ENCODE measurements at regions not wholly inside any gene's neighbourhood (a gene's known extent, or its start where the extent isn't known, plus 50 kb on each side); places are given as distances from the start of the nearest gene placed in this dataset.

DNA sequence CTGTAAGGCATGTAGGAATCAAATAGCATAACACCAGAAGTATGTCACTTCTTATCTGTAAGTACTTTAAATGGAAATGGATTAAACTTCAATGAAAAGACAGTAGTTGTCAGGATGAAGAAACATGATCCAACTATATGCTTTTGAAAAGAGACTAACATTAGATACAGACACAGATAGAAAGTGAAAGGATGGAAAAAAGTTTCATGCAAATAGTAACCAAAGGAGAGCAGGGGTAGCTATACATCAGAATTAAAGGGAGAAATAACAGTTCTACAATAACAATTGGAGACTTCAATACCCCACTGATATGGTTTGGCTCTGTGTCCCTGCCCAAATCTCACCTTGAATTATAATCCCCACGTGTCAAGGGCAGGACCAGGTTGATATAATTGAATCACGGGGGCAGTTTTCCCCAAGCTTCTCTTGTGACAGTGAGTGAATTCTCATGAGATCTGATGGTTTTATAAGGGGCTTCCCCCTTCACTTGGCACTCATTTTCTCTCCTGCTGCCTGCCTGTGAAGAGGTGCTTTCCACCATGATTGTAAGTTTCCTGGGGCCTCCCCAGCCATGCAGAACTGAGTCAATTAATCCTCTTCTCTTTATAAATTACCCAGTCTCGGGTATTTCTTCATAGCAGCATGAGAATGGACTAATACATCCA is 205.4 kb upstream of the CDH2 start:
- POLR2A ChIA-PET = no interaction called here
- Histone ChIP-seq H3K36me3 (ENCODE audit: control insufficient read depth in 2 of 2, insufficient read depth in 1 of 2, low read length in 2 of 2) (no peaks in the 10 kb centered on the region), H3K4me3 (ENCODE audit: low read depth, low read length) (no peak overlapping the region), H3K9me3 (ENCODE audit: control insufficient read depth, insufficient read depth, low read depth, low read length) (no peaks in the 10 kb centered on the region), H3K27ac (ENCODE audit: extremely low read depth, low read depth, low read length) (no peak overlapping the region), H3K4me1 (ENCODE audit: control insufficient read depth, insufficient read depth, low read length) (no peaks in the 10 kb centered on the region)
- CTCF ChIA-PET = interaction anchor here (0.6 kb wide), 1 partner anchor 273 kb away, joined by 3 read pairs; no protein-coding TSS in a partner anchor
- no peak for TF ChIP-seq ZNF311 (tag by site-specific recombination; IDR thresholded peaks at IDR 0.05; ENCODE audit: borderline replicate concordance)
- TF ChIP-seq OVOL3 (tag by site-specific recombination; IDR thresholded peaks at IDR 0.05) = no peak
- no peak for TF ChIP-seq ZNF223 (tag by site-specific recombination; IDR thresholded peaks at IDR 0.05)
- TF ChIP-seq ZNF10 (tag by site-specific recombination; IDR thresholded peaks at IDR 0.05) = no peak

DNA sequence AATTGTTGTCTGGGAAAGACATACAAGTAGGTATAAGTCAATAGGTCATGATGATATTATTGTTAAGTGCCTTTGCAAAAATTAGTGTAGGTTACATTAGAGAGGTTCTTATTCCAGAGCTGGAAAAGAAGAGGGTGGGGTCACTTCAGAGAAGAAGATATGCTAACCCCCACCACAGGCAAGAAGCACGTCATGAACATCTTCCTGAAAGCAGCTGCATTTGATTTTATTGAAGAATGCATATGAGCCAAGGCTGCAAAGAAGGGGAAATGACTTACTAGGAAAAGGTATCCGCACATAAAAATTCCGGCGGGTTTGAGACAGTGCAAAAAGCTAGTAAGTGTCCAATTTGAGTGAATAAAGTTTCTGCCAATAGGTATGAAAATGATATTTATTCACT is 195.3 kb upstream of the CDH2 start:
- no peak overlapping the region for H3K27ac ChIP-seq (ENCODE audit: extremely low read depth, low read depth, low read length)
- TF ChIP-seq, protein P1, sequence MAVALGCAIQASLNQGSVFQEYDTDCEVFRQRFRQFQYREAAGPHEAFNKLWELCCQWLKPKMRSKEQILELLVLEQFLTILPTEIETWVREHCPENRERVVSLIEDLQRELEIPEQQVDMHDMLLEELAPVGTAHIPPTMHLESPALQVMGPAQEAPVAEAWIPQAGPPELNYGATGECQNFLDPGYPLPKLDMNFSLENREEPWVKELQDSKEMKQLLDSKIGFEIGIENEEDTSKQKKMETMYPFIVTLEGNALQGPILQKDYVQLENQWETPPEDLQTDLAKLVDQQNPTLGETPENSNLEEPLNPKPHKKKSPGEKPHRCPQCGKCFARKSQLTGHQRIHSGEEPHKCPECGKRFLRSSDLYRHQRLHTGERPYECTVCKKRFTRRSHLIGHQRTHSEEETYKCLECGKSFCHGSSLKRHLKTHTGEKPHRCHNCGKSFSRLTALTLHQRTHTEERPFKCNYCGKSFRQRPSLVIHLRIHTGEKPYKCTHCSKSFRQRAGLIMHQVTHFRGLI (tag by site-specific recombination; IDR thresholded peaks at IDR 0.05) = no peak
- TF ChIP-seq ZNF610 (tag by site-specific recombination; IDR thresholded peaks at IDR 0.05; ENCODE audit: borderline replicate concordance) = no peak
- TF ChIP-seq, protein P2, sequence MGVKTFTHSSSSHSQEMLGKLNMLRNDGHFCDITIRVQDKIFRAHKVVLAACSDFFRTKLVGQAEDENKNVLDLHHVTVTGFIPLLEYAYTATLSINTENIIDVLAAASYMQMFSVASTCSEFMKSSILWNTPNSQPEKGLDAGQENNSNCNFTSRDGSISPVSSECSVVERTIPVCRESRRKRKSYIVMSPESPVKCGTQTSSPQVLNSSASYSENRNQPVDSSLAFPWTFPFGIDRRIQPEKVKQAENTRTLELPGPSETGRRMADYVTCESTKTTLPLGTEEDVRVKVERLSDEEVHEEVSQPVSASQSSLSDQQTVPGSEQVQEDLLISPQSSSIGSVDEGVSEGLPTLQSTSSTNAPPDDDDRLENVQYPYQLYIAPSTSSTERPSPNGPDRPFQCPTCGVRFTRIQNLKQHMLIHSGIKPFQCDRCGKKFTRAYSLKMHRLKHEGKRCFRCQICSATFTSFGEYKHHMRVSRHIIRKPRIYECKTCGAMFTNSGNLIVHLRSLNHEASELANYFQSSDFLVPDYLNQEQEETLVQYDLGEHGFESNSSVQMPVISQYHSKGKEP (tag by site-specific recombination; IDR thresholded peaks at IDR 0.05) = no peak
- TF ChIP-seq KLF8 (tag by site-specific recombination; IDR thresholded peaks at IDR 0.05) = no peak
- TF ChIP-seq ZNF664 (tag by site-specific recombination; IDR thresholded peaks at IDR 0.05) = no peak
- H3K36me3 ChIP-seq (ENCODE audit: control insufficient read depth in 2 of 2, insufficient read depth in 1 of 2, low read length in 2 of 2) = no peaks in the 10 kb centered on the region
- ChIA-PET CTCF (interaction anchor here (0.6 kb wide), 1 partner anchor 246 kb away, joined by 3 read pairs; no protein-coding TSS in a partner anchor), POLR2A (no interaction called here)
- H3K9me3 ChIP-seq (ENCODE audit: control insufficient read depth, insufficient read depth, low read depth, low read length) = no peaks in the 10 kb centered on the region
- H3K4me3 ChIP-seq (ENCODE audit: low read depth, low read length) = no peak overlapping the region
- no peaks in the 10 kb centered on the region for H3K4me1 ChIP-seq (ENCODE audit: control insufficient read depth, insufficient read depth, low read length)

DNA sequence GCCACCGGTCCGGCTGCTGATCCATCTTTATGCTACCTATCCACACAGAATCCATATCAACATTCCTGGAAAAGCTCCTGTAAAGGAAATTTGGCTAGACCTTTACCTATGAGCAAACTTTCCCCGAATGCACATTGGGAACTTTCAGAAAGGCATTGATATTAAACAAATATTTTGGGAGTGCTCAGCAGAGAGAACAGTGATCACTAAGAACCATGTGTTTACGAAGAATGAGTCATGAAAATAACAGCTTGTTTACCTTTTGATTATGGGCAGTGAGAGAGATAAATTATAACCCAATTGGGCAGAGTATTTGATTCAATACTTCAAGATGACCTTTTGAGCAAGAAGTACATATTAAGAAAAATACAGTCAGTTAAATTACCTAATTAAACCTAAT is 189.7 kb upstream of the CDH2 start:
- ChIA-PET POLR2A (no interaction called here), CTCF (no interaction called here)
- TF ChIP-seq SP2 (tag by site-specific recombination; IDR thresholded peaks at IDR 0.05) (no peak), ZBTB17 (tag by site-specific recombination; IDR thresholded peaks at IDR 0.05) (no peak)

DNA sequence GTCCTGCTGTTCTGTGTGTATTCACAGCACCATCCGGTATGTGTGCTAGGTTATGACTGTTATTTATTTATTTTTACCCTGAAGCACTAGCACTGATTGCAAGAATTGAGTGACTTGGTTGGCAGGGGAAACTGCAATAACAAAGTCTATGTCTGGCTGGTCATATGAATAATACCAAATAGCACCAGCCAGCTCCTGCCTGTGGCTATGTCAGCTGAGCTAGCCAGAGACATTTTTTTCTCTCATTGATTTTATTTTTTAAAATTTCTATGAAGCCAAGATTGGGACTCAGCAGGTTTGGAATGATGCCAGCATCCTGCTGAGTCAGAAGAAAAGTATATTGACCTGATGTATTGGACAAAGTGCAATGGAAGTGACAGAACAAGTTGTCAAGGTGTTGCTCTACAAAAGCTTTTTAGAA is 188.5 kb upstream of the CDH2 start:
- Histone ChIP-seq H3K9me3 (ENCODE audit: control insufficient read depth, insufficient read depth, low read depth, low read length) (no peaks in the 10 kb centered on the region), H3K27ac (ENCODE audit: extremely low read depth, low read depth, low read length) (no peak overlapping the region)
- TF ChIP-seq ZNF701 (tag by site-specific recombination; IDR thresholded peaks at IDR 0.05) = no peak
- TF ChIP-seq ZNF530 (tag by site-specific recombination; IDR thresholded peaks at IDR 0.05; ENCODE audit: low read depth) = no peak
- no peak for TF ChIP-seq BCL11A (tag by site-specific recombination; IDR thresholded peaks at IDR 0.05; ENCODE audit: low read depth)
- no peak for TF ChIP-seq TRIM28 (IDR thresholded peaks at IDR 0.05; ENCODE audit: borderline replicate concordance, low read length)
- TF ChIP-seq ZNF169 (tag by site-specific recombination; IDR thresholded peaks at IDR 0.05) = no peak
- no peak for TF ChIP-seq EGR2 (tag by site-specific recombination; IDR thresholded peaks at IDR 0.05; ENCODE audit: low read depth)
- TF ChIP-seq, protein P3, sequence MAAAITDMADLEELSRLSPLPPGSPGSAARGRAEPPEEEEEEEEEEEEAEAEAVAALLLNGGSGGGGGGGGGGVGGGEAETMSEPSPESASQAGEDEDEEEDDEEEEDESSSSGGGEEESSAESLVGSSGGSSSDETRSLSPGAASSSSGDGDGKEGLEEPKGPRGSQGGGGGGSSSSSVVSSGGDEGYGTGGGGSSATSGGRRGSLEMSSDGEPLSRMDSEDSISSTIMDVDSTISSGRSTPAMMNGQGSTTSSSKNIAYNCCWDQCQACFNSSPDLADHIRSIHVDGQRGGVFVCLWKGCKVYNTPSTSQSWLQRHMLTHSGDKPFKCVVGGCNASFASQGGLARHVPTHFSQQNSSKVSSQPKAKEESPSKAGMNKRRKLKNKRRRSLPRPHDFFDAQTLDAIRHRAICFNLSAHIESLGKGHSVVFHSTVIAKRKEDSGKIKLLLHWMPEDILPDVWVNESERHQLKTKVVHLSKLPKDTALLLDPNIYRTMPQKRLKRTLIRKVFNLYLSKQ (tag by site-specific recombination; IDR thresholded peaks at IDR 0.05; ENCODE audit: borderline replicate concordance) = no peak
- TF ChIP-seq, protein P4, sequence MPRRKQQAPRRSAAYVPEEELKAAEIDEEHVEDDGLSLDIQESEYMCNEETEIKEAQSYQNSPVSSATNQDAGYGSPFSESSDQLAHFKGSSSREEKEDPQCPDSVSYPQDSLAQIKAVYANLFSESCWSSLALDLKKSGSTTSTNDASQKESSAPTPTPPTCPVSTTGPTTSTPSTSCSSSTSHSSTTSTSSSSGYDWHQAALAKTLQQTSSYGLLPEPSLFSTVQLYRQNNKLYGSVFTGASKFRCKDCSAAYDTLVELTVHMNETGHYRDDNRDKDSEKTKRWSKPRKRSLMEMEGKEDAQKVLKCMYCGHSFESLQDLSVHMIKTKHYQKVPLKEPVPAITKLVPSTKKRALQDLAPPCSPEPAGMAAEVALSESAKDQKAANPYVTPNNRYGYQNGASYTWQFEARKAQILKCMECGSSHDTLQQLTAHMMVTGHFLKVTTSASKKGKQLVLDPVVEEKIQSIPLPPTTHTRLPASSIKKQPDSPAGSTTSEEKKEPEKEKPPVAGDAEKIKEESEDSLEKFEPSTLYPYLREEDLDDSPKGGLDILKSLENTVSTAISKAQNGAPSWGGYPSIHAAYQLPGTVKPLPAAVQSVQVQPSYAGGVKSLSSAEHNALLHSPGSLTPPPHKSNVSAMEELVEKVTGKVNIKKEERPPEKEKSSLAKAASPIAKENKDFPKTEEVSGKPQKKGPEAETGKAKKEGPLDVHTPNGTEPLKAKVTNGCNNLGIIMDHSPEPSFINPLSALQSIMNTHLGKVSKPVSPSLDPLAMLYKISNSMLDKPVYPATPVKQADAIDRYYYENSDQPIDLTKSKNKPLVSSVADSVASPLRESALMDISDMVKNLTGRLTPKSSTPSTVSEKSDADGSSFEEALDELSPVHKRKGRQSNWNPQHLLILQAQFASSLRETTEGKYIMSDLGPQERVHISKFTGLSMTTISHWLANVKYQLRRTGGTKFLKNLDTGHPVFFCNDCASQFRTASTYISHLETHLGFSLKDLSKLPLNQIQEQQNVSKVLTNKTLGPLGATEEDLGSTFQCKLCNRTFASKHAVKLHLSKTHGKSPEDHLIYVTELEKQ (tag by site-specific recombination; IDR thresholded peaks at IDR 0.05; ENCODE audit: borderline replicate concordance) = no peak
- no peak for TF ChIP-seq GLIS2 (tag by site-specific recombination; IDR thresholded peaks at IDR 0.05)

More for the DNA sequence above, 189.7 kb upstream of the CDH2 start:
- Histone ChIP-seq H3K36me3 (ENCODE audit: control insufficient read depth in 2 of 2, insufficient read depth in 1 of 2, low read length in 2 of 2) (no peaks in the 10 kb centered on the region), H3K4me1 (ENCODE audit: control insufficient read depth, insufficient read depth, low read length) (no peaks in the 10 kb centered on the region), H3K27ac (ENCODE audit: extremely low read depth, low read depth, low read length) (no peak overlapping the region), H3K4me3 (ENCODE audit: low read depth, low read length) (no peak overlapping the region), H3K9me3 (ENCODE audit: control insufficient read depth, insufficient read depth, low read depth, low read length) (no peaks in the 10 kb centered on the region)

More for the DNA sequence above, 188.5 kb upstream of the CDH2 start:
- ChIA-PET POLR2A (no interaction called here), CTCF (no interaction called here)
- no peaks in the 10 kb centered on the region for H3K4me1 ChIP-seq (ENCODE audit: control insufficient read depth, insufficient read depth, low read length)
- no peaks in the 10 kb centered on the region for H3K36me3 ChIP-seq (ENCODE audit: control insufficient read depth in 2 of 2, insufficient read depth in 1 of 2, low read length in 2 of 2)
- H3K4me3 ChIP-seq (ENCODE audit: low read depth, low read length) = no peak overlapping the region
